T-helper 2 cell treated with Interferon-gamma antibody and Interleukin-4, amounts not matched to agents 5 μg/mL and 100 μg/mL, for 36 hours (primary cell): ENCODE measurements at regions not wholly inside any gene's neighbourhood (a gene's known extent, or its start where the extent isn't known, plus 50 kb on each side); places are given as distances from the start of the nearest gene placed in this dataset.
"Not testable (repeated sequence)": the region's sequence is repeated elsewhere in the genome, so short reads cannot be mapped to it uniquely, and the experiment has no call there.

Experiments
- DNase-seq: peaks from one replicate; pipeline ENCODE4 v3.0.0; 2021; ENCODE audit warnings: low spot score
- H3K27ac Mint-ChIP-seq: one replicate; pipeline ENCODE4 v1.8.0; 2021; ENCODE audit warnings: mild to moderate bottlenecking, mixed read lengths
- H3K27me3 Mint-ChIP-seq: one replicate; pipeline ENCODE4 v1.8.0; 2021; ENCODE audit warnings: low read depth, mixed read lengths
- H3K36me3 Mint-ChIP-seq: one replicate; pipeline ENCODE4 v1.8.0; 2021; ENCODE audit warnings: low read depth, mixed read lengths
- H3K4me1 Mint-ChIP-seq: one replicate; pipeline ENCODE4 v1.8.0; 2021; ENCODE audit warnings: low read depth, mixed read lengths
- H3K4me3 Mint-ChIP-seq: one replicate; pipeline ENCODE4 v1.8.0; 2022; ENCODE audit warnings: mild to moderate bottlenecking, moderate library complexity, mixed read lengths
- H3K9me3 Mint-ChIP-seq: one replicate; pipeline ENCODE4 v1.8.0; 2021; ENCODE audit warnings: mixed read lengths

DNA sequence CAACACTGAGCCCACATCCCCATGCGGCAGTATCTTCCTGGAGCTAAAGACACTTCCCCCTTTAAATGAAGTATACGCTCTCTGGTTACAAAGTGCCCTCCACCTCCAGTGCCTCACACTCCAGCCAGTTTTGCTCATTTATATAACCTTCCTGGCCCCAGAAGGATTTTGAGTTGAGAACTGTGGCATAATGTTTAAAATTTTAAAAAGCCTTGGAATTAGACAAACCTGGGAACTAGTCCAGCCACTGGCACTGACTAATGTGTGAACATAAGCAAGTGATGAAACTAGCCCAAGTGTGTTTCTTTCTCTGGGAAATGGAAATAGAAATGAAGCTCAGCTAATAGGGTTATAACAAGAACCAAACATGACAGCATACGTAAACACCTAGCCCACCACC is 723.7 kb upstream of the USP15 start:
- Mint-ChIP-seq H3K4me3 (no peak overlapping the region), H3K9me3 (no peaks in the 10 kb centered on the region), H3K36me3 (no peaks in the 10 kb centered on the region), H3K4me1 (no peaks in the 10 kb centered on the region), H3K27ac (no peak overlapping the region), H3K27me3 (no peaks in the 10 kb centered on the region)
- DNase-seq: no peak

GRCh38 chr12:61538951-61539350 is 721.3 kb upstream of the USP15 start:
- Mint-ChIP-seq H3K27ac (no peak overlapping the region), H3K9me3 (peaks cover 5% of the 10 kb centered on the region), H3K4me3 (no peak overlapping the region), H3K4me1 (no peaks in the 10 kb centered on the region), H3K27me3 (no peaks in the 10 kb centered on the region), H3K36me3 (no peaks in the 10 kb centered on the region)
- no peak for DNase-seq

GRCh38 chr12:61542551-61542950 is 717.7 kb upstream of the USP15 start:
- H3K9me3 Mint-ChIP-seq: peaks cover 5% of the 10 kb centered on the region
- H3K36me3 Mint-ChIP-seq: no peaks in the 10 kb centered on the region

DNA sequence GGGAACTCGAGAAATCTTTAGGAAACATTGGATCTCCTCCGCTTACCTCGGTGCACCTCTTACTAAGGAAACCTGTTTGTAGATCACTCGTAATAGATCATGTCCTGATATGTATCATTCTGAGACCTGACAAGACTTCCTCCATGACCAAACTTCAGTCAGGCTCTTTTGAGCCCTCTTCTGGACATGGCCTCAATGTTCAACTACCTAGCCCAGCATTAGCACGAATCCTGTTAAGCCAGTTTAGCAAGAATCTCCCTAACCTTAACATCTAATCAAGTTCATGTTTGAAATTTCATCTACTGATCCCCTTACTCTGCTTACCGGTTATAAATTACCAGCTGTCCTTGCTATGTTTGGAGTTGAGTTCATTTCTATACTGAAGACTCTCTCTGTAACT is 713.9 kb upstream of the USP15 start:
- no peak for DNase-seq
- H3K36me3 Mint-ChIP-seq: no peaks in the 10 kb centered on the region
- no peak overlapping the region for H3K4me3 Mint-ChIP-seq
- H3K27ac Mint-ChIP-seq: no peak overlapping the region
- H3K27me3 Mint-ChIP-seq: no peaks in the 10 kb centered on the region
- H3K4me1 Mint-ChIP-seq: no peaks in the 10 kb centered on the region
- H3K9me3 Mint-ChIP-seq: peaks cover 5% of the 10 kb centered on the region

More at GRCh38 chr12:61542551-61542950, 717.7 kb upstream of the USP15 start:
- Mint-ChIP-seq H3K27ac (no peak overlapping the region), H3K4me3 (no peak overlapping the region), H3K27me3 (no peaks in the 10 kb centered on the region), H3K4me1 (no peaks in the 10 kb centered on the region)
- DNase-seq: no peak

- Mint-ChIP-seq H3K36me3 (no peaks in the 10 kb centered on the region), H3K27ac (no peak overlapping the region), H3K27me3 (no peaks in the 10 kb centered on the region), H3K4me3 (no peak overlapping the region), H3K4me1 (no peaks in the 10 kb centered on the region), H3K9me3 (no peaks in the 10 kb centered on the region)
- DNase-seq: no peak
These were observed 707.1 kb upstream of the USP15 start for GRCh38 chr12:61553091-61553490.

- H3K36me3 Mint-ChIP-seq: no peaks in the 10 kb centered on the region
- H3K27ac Mint-ChIP-seq: no peak overlapping the region
- no peaks in the 10 kb centered on the region for H3K9me3 Mint-ChIP-seq
- H3K4me1 Mint-ChIP-seq: no peaks in the 10 kb centered on the region
- no peak for DNase-seq
- no peak overlapping the region for H3K4me3 Mint-ChIP-seq
- H3K27me3 Mint-ChIP-seq: no peaks in the 10 kb centered on the region
These were observed 705.8 kb upstream of the USP15 start for GRCh38 chr12:61554268-61555008.

GRCh38 chr12:61563665-61564450 is 696.3 kb upstream of the USP15 start:
- Mint-ChIP-seq H3K9me3 (no peaks in the 10 kb centered on the region), H3K4me3 (no peak overlapping the region), H3K4me1 (no peaks in the 10 kb centered on the region), H3K27me3 (no peaks in the 10 kb centered on the region), H3K36me3 (no peaks in the 10 kb centered on the region), H3K27ac (no peak overlapping the region)
- DNase-seq: no peak

GRCh38 chr12:61564466-61564865 is 695.7 kb upstream of the USP15 start:
- no peaks in the 10 kb centered on the region for H3K36me3 Mint-ChIP-seq
- no peak overlapping the region for H3K27ac Mint-ChIP-seq
- no peaks in the 10 kb centered on the region for H3K27me3 Mint-ChIP-seq
- no peaks in the 10 kb centered on the region for H3K9me3 Mint-ChIP-seq
- H3K4me3 Mint-ChIP-seq: no peak overlapping the region
- H3K4me1 Mint-ChIP-seq: no peaks in the 10 kb centered on the region
- no peak for DNase-seq

DNA sequence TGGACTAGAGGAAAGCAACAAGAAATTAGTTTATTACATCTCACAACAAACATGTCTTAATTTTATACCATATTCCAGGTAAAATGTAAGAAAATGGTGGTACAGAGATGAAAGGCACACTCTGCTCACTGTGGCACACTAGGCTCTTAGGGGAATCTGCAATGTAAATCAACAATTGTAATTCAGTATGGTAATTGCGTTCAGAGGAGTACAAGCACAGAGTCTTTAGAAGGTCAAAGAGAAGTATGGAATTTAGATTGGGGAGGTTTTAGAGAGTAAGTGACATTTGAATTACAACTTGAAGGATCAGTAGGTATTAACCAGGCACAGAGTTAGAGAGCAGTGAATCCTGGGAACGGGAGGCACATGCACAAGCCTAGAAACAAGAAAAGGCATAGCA is 694.0 kb upstream of the USP15 start:
- no peak for DNase-seq
- H3K4me3 Mint-ChIP-seq: no peak overlapping the region
- no peaks in the 10 kb centered on the region for H3K27me3 Mint-ChIP-seq
- H3K27ac Mint-ChIP-seq: no peak overlapping the region
- H3K4me1 Mint-ChIP-seq: no peaks in the 10 kb centered on the region
- H3K36me3 Mint-ChIP-seq: no peaks in the 10 kb centered on the region
- H3K9me3 Mint-ChIP-seq: no peaks in the 10 kb centered on the region

DNA sequence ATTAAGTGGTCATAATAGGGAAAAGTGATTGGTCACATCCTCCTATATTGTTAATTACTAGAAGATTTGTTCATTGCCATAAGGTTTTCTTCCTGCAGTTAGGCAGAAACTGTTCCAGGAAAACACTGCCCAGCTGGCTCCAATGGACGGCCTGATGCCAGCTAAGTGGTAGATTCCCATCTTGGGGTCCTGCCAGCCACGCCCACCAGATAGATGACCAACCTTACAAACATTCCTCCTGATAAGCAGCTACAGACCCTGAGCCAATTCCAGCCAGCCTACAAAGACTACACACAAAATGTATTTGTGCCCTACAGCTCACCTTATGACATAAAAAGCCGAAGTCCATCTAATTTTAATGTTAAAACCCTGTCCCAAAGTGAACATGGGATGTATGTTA is 685.9 kb upstream of the USP15 start:
- Mint-ChIP-seq H3K4me3 (no peak overlapping the region), H3K4me1 (no peaks in the 10 kb centered on the region), H3K9me3 (no peaks in the 10 kb centered on the region), H3K27me3 (no peaks in the 10 kb centered on the region), H3K27ac (no peak overlapping the region), H3K36me3 (no peaks in the 10 kb centered on the region)
- DNase-seq: no peak

- H3K4me3 Mint-ChIP-seq: no peak overlapping the region
- H3K36me3 Mint-ChIP-seq: no peaks in the 10 kb centered on the region
- no peaks in the 10 kb centered on the region for H3K4me1 Mint-ChIP-seq
- no peaks in the 10 kb centered on the region for H3K27me3 Mint-ChIP-seq
- H3K27ac Mint-ChIP-seq: no peak overlapping the region
- H3K9me3 Mint-ChIP-seq: peaks cover 18% of the 10 kb centered on the region
- no peak for DNase-seq
These were observed 675.3 kb upstream of the USP15 start for GRCh38 chr12:61584943-61585342.

- DNase-seq, H3K27ac Mint-ChIP-seq, H3K36me3 Mint-ChIP-seq, H3K4me3 Mint-ChIP-seq, H3K4me1 Mint-ChIP-seq, H3K27me3 Mint-ChIP-seq: not testable (repeated sequence)
- peaks cover 45% of the 10 kb centered on the region for H3K9me3 Mint-ChIP-seq
These were observed 669.3 kb upstream of the USP15 start for GRCh38 chr12:61590864-61591263.

- H3K27ac Mint-ChIP-seq: no peak overlapping the region
- no peaks in the 10 kb centered on the region for H3K36me3 Mint-ChIP-seq
- H3K27me3 Mint-ChIP-seq: no peaks in the 10 kb centered on the region
- no peak overlapping the region for H3K4me3 Mint-ChIP-seq
- H3K4me1 Mint-ChIP-seq: no peaks in the 10 kb centered on the region
- DNase-seq: no peak
- H3K9me3 Mint-ChIP-seq: peaks cover 8% of the 10 kb centered on the region
These were observed 650.1 kb upstream of the USP15 start for GRCh38 chr12:61610143-61610542.

DNA sequence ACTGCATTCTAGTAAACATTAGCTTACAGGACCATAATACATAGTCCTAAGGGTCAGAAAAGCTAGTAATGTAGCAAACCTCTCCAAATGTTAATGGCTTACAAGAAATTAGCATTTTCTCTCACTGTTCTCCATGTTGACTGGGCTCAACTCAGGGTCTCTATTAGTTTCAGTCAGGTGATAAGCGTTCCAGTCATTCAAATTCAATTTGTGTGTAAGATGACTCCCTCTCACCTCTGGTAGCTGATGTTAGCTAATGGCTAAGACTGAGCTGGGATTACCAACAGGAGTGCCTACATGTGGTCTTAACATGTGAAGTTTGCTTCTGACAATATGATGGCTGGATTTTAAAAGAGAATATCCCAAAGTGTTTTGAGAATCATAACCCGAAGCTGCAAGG is 630.5 kb upstream of the USP15 start:
- Mint-ChIP-seq H3K27ac (no peak overlapping the region), H3K27me3 (no peaks in the 10 kb centered on the region), H3K36me3 (no peaks in the 10 kb centered on the region), H3K4me1 (no peaks in the 10 kb centered on the region), H3K9me3 (no peaks in the 10 kb centered on the region), H3K4me3 (no peak overlapping the region)
- no peak for DNase-seq
